GM13976 (cell line): ENCODE measurements at regions not wholly inside any gene's neighbourhood (a gene's known extent, or its start where the extent isn't known, plus 50 kb on each side); places are given as distances from the start of the nearest gene placed in this dataset.

Experiments
- DNase-seq: peaks from one replicate; pipeline ENCODE4 v3.0.0; 2012; ENCODE audit warnings: low spot score
- CTCF ChIP-seq: IDR thresholded peaks from 2 replicates; pipeline ENCODE4 v1.5.1; 2012; ENCODE audit warnings: borderline replicate concordance, mild to moderate bottlenecking; ENCODE audit not compliant: insufficient read depth; ENCODE audit errors: extremely low read depth, missing control alignments, control extremely low read depth
- in situ Hi-C: fragments of 300-500 bp; cut with MboI; formaldehyde crosslinking; loops from one replicate; pipeline ENCODE4 v1.12.0; 2022; ENCODE audit warnings: low sequenced_read_pairs, mixed read lengths, inconsistent platforms; ENCODE audit not compliant: unreplicated experiment

DNA sequence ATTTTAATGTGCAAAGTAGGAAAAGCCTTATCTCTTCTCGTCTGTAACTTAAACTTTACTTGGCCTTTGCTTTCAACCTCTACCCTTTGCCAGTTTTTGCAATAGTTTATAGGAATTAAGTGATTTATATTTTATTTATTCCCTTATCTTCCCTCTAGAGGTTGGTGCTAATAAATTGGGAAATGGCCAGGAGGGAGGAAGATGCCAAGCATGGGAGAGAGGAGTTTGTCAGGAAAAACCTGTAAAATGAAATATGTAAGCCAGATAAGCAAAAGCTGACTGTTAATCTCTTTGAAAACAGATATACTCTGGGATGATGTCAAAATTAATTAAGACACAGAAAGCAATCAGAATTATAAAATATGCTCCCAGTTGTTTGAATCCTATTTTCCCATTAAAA, 484.5 kb downstream of the NR2F1-AS1 start:
- no peak for DNase-seq
- in situ Hi-C loops: no loop called here
- TF ChIP-seq CTCF: no peak

DNA sequence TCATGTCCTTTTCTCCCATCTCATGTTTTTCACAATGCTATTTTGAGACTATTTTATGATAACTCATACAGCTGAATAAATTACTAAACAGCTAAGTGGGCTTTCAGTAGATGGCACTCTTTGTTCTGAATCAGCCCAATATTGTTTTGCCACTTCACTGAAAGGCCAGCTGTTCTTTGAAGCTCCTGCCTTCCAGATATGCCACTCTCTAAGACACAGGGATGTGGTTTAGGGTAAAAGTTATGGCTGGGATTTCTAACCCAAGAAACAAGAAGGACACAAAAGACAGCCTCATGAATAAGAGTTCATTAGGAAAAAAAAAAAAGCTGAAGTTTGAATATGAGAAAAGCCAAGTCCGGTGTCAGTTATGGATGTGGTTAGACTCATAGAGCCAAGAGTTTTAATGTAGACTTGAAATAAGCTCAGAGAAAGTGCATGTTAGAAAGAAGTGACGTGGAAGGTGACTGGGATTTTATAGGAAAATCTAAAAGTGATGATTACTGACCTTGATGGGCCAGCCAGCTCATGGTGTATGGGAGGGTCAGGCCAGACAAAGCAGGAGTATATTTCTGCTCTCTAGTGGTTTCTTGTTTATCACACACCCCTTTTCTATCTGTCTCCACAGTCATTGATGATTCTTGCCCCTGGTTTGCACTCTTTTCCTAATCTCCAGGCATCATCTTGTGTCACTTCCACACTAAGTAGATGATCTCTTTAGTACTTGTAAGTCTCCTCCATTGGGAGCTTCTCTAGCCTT, 488.5 kb downstream of the NR2F1-AS1 start:
- in situ Hi-C loops: no loop called here
- TF ChIP-seq CTCF: no peak
- DNase-seq: no peak

GRCh38 chr5:93090698-93091097, 490.3 kb downstream of the NR2F1-AS1 start:
- TF ChIP-seq CTCF: no peak
- DNase-seq: no peak
- in situ Hi-C loops: no loop called here

GRCh38 chr5:93088592-93089389, 492.2 kb downstream of the NR2F1-AS1 start:
- in situ Hi-C loops: no loop called here

GRCh38 chr5:93087326-93087725, 493.7 kb downstream of the NR2F1-AS1 start:
- no peak for TF ChIP-seq CTCF
- no peak for DNase-seq
- in situ Hi-C loops: no loop called here

More at GRCh38 chr5:93088592-93089389, 492.2 kb downstream of the NR2F1-AS1 start:
- no peak for TF ChIP-seq CTCF
- no peak for DNase-seq

DNA sequence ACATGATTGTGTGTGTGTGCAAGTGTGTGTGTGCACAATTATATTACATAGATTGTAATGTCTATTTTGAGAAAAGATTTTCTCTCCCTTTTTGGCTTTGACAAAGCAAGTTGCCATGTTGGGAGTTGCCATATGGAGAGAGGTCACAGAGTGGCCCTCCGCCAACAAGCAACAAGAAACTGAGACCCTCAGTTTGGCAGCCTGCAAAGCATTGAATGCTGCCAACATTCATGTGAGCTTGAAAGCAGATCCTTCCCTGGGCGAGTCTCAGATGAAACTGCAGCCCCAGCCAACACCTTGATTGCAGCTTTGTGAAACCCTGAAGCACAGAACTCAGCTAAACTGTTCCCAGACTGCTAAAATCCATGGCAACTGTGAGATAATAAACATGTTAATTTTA, 498.0 kb downstream of the NR2F1-AS1 start:
- in situ Hi-C loops: no loop called here
- no peak for TF ChIP-seq CTCF
- DNase-seq: no peak
